HG03045 (cell line): ENCODE measurements at regions not wholly inside any gene's neighbourhood (a gene's known extent, or its start where the extent isn't known, plus 50 kb on each side); places are given as distances from the start of the nearest gene placed in this dataset.
"Not testable (repeated sequence)": the region's sequence is repeated elsewhere in the genome, so short reads cannot be mapped to it uniquely, and the experiment has no call there.

Experiments
- ATAC-seq: cut with Tn5 transposase; IDR thresholded peaks from one replicate; pipeline ENCODE4 v1.9.1; 2021; ENCODE audit warnings: mild to moderate bottlenecking, moderate library complexity; ENCODE audit not compliant: unreplicated experiment

DNA sequence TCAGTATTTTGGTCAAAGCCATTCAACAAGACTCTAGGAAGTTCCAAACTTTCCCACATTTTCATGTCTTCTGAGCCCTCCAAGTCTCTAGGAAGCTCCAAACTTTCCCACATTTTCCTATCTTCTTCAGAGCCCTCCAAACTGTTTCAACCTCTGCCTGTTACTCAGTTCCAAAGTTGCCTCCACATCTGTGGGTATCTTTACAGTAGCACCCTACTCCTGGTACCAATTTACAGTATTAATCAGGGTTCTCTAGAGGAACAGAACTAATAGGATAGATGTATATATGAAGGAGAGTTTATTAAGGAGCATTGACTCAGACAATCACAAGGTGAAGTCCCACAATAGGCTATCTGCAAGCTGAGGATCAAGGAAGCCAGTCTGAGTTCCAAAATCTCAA, 296.0 kb upstream of the CCL2 start:
- ATAC-seq: not testable (repeated sequence)

DNA sequence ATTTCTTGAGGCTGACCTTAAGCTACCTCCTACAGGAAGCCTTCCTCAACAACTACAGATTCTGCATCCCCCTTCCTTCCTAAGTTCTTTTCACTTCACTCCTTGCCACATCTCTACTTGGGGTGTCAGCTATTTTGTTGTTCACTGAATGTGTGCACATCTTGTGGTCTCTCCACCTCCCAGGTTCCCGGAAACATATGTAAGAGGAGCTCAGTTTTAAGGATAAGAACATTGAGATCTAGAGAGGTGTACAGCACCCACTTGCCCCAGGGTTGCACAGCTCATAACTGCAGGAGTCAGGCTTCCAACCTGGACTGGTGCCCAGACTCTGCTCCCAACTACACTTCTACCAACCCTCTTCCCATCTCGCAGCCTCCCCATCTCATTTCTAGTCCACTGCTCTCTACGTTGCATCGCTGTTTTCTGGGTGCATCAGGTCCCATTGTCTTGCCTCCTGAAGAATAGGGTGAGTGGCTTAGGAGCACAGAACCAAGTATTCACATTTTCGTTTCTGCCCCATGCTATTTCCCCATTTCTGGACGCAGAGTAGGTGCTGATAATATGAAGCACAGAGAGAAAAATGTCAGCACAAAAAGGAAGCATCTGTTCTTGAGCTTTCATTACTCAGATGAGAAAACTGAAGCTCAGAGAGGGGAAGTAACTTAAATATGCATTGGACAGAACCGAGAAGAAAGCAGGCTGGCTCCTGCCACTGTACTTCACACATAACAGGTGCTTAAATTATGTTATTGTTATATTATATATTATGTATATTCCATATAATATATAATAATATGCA, 292.0 kb upstream of the CCL2 start:
- no peak for ATAC-seq

GRCh38 chr17:33964344-33964979, 290.6 kb upstream of the CCL2 start:
- ATAC-seq: peak; percentile 73

DNA sequence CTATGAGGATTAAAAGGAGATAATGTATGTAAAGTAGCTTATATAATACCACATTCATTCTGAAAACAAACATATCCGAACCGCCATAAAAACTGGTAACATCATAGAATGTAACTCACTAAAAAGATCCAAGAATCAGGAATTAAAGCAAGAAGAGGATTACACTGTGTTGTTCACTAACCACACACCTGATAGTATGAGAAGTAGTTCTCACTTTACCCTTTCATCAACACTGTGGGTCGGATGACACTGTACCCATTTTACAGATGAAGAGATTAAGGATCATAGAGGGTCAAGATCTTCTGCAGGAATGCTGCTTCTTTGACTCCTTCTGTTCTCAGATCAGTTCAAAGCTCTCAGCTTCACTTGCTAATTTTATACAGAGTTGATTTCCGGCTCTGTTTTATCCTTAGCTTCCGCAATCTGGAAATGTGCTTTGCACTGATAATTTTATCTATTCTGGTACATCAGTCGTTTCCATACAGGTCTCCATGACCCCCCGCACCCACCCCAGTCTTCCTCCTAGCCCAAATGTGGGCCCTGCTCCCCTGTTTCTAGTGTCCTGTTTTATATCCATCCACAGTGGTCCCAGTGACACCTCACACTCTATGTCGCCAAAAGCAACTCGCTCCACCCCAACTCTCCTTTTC, 288.6 kb upstream of the CCL2 start:
- no peak for ATAC-seq

GRCh38 chr17:33967608-33968349, 287.3 kb upstream of the CCL2 start:
- ATAC-seq: no peak

GRCh38 chr17:33968350-33969044, 286.6 kb upstream of the CCL2 start:
- no peak for ATAC-seq

- no peak for ATAC-seq
Measured at GRCh38 chr17:33970279-33970678, 284.8 kb upstream of the CCL2 start.

DNA sequence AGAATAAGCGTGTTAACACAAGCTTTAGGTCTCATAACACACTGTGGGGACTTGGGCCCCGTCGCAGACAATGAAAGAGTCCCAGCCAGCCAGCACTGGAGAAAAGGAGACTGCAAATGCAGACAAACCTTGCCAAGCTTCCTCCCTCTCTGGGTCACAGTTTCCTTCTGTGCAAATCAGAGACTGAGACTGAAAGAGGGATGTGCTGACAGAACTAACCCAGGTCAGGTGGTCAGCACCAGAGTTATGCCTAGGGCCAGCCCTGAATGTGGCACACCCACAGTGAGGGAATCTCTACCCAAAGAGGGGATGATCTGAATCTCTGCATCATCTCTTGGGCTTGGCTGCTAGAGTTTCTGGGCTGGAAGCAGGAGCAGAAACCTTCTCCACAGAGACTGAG, 282.3 kb upstream of the CCL2 start:
- no peak for ATAC-seq

- no peak for ATAC-seq
Measured at GRCh38 chr17:33973491-33973890, 281.6 kb upstream of the CCL2 start.

- no peak for ATAC-seq
Measured at GRCh38 chr17:33974276-33974675, 280.8 kb upstream of the CCL2 start.

DNA sequence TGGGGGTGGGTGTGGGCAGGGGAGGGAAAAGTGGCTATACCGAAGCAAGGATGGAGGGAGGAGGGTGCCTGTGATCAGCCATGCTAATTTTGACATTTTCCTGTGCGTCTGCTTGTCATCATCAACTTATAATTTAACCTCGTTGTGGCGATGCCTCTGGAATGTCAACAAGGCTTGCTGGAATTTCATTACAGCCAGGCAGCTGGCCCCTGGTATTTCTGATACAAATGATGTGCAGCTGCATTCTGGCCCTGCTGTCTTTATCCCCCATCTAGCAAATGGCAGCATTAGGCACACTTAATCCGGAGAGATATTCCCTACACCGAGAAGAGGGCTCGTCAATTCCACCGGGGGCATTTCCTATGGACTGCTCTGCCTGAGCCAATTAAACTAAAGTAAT, 278.3 kb upstream of the CCL2 start:
- no peak for ATAC-seq

GRCh38 chr17:33977729-33978514, 277.2 kb upstream of the CCL2 start:
- ATAC-seq: no peak

DNA sequence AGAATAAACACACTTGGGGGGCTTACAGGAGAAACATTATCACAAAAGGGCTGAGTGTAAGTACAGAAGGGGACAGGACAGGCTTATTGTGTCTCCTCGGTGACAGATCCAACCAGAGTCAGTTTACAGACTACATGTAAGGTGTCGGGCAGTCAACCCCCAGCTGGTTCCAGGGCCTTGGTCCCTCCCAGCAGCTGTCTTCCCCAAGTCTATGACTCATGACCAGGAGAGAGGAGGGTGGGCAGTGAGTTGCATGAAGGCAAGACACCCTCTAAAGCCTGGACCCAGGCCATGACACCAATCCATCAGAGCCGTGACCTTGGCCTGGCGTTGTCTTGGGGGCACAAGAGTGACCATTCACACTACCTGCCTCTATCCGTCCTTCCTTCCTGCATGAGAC, 276.2 kb upstream of the CCL2 start:
- ATAC-seq: no peak

- no peak for ATAC-seq
Measured at GRCh38 chr17:33980193-33980592, 274.9 kb upstream of the CCL2 start.

- no peak for ATAC-seq
Measured at GRCh38 chr17:33981711-33982601, 273.1 kb upstream of the CCL2 start.

- no peak for ATAC-seq
Measured at GRCh38 chr17:33982909-33983308, 272.2 kb upstream of the CCL2 start.

- ATAC-seq: no peak
Measured at GRCh38 chr17:33983824-33984574, 271.1 kb upstream of the CCL2 start.

DNA sequence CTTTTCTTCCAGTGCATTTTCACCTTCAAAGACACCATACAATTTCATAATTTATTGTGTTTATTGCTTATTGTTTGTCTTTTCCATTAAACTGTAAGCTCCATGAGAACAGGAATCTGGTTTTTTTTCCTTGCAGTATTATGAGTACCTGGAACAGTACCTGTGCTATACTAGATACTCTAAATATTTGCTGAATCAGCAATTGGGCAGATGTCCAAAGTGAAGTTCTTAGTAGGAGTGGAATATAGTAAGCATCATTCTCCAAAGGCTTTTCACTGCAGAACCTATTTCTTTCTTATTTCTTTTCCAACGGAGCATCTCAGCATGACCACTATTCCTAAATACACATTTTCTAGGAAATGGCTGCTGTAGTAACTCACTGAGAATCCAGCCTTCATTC, 269.0 kb upstream of the CCL2 start:
- no peak for ATAC-seq
